Stimulated activated CD4-positive, alpha-beta T cell treated with anti-CD3 and anti-CD28 coated beads, Interleukin-1b, Interleukin-23, amount 100 ng/mL, for 24 hours (primary cell): ENCODE measurements at regions not wholly inside any gene's neighbourhood (a gene's known extent, or its start where the extent isn't known, plus 50 kb on each side); places are given as distances from the start of the nearest gene placed in this dataset.

ENCODE experiments used
- DNase-seq, 4 experiments: peaks; one replicate each; pipeline ENCODE4 v3.0.0-alpha.2; 2020; ENCODE audit warnings: low read depth in 4 of 4, low spot score in 1 of 4

- no peak for DNase-seq
These were observed 246.3 kb upstream of the SIX2 start for GRCh38 chr2:45255563-45255962.

GRCh38 chr2:45254025-45254424 lies 244.8 kb upstream of the SIX2 start:
- no peak for DNase-seq

GRCh38 chr2:45253151-45253550 lies 243.9 kb upstream of the SIX2 start:
- DNase-seq, result no peak

- DNase-seq, result no peak
These were observed 240.9 kb upstream of the SIX2 start for GRCh38 chr2:45250176-45250575.

GRCh38 chr2:45248214-45248613 lies 239.0 kb upstream of the SIX2 start:
- DNase-seq, result no peak

- no peak for DNase-seq
These were observed 235.7 kb upstream of the SIX2 start for GRCh38 chr2:45244928-45245327.

GRCh38 chr2:45242161-45242741 lies 233.0 kb upstream of the SIX2 start:
- no peak for DNase-seq

- no peak for DNase-seq
These were observed 231.9 kb upstream of the SIX2 start for GRCh38 chr2:45241061-45241561.

GRCh38 chr2:45237850-45238542 lies 228.7 kb upstream of the SIX2 start:
- DNase-seq, result peak in 1 of 4 experiments; percentile 5

- DNase-seq, result no peak
These were observed 227.9 kb upstream of the SIX2 start for GRCh38 chr2:45237128-45237527.

GRCh38 chr2:45236268-45236667 lies 227.0 kb upstream of the SIX2 start:
- DNase-seq, result no peak

- DNase-seq, result no peak
These were observed 224.0 kb upstream of the SIX2 start for GRCh38 chr2:45233301-45233700.

GRCh38 chr2:45232818-45233217 lies 223.6 kb upstream of the SIX2 start:
- DNase-seq, result no peak

GRCh38 chr2:45229411-45229810 lies 220.2 kb upstream of the SIX2 start:
- DNase-seq, result no peak

GRCh38 chr2:45227347-45227746 lies 218.1 kb upstream of the SIX2 start:
- DNase-seq, result no peak

GRCh38 chr2:45224993-45225380 lies 215.7 kb upstream of the SIX2 start:
- DNase-seq, result no peak

- DNase-seq, result no peak
These were observed 215.2 kb upstream of the SIX2 start for GRCh38 chr2:45224321-45224992.

- DNase-seq, result no peak
These were observed 214.3 kb upstream of the SIX2 start for GRCh38 chr2:45223531-45223930.

- no peak for DNase-seq
These were observed 211.0 kb upstream of the SIX2 start for GRCh38 chr2:45220227-45220626.

- DNase-seq, result no peak
These were observed 209.7 kb upstream of the SIX2 start for GRCh38 chr2:45218931-45219339.

GRCh38 chr2:45218297-45218696 lies 209.0 kb upstream of the SIX2 start:
- no peak for DNase-seq

GRCh38 chr2:45216118-45216517 lies 206.9 kb upstream of the SIX2 start:
- DNase-seq, result no peak
